A673 (cell line): ENCODE measurements at regions not wholly inside any gene's neighbourhood (a gene's known extent, or its start where the extent isn't known, plus 50 kb on each side); places are given as distances from the start of the nearest gene placed in this dataset.

Experiments used
- BruUV-seq: library from RNA; stranded (reverse); fragments of 400-500 nt; replicated peaks from 2 replicates; lab custom pipeline; 2021; lab: Mats Ljungman, UMichigan
- CTCF ChIA-PET: fragments of 300-600 bp; sonication (Branson Sonifier 250); formaldehyde crosslinking; loops from one replicate; lab custom pipeline; 2022; ENCODE audit warnings: antibody characterized with exemption; lab: Charles Lee
- POLR2A ChIA-PET: fragments of 300-600 bp; sonication (Branson Sonifier 250); formaldehyde crosslinking; loops from one replicate; lab custom pipeline; 2022; ENCODE audit warnings: antibody characterized with exemption; ENCODE audit not compliant: low non-redundant PET; lab: Charles Lee
- DNase-seq: peaks from one replicate; pipeline ENCODE4 v3.0.0-alpha.2; 2015; ENCODE audit warnings: low spot score
- H3K27ac ChIP-seq: fragments of 200-600 bp; sonication (generic); 2 replicates; pipeline ENCODE4 v1.5.1; 2016; ENCODE audit warnings: mixed run types, low read depth, mild to moderate bottlenecking, mixed read lengths, antibody characterized with exemption, low read length; ENCODE audit not compliant: poor library complexity, severe bottlenecking
- H3K27me3 ChIP-seq: fragments of 200-600 bp; sonication (generic); replicated peaks from 2 replicates; pipeline ENCODE4 v1.6.1; 2017; ENCODE audit warnings: mixed run types, low read depth, mild to moderate bottlenecking, mixed read lengths, antibody characterized with exemption, low read length; ENCODE audit not compliant: insufficient read depth, poor library complexity
- H3K36me3 ChIP-seq: fragments of 200-600 bp; sonication (generic); 2 replicates; pipeline ENCODE4 v1.6.1; 2016; ENCODE audit warnings: mixed run types, mild to moderate bottlenecking, mixed read lengths, antibody characterized with exemption, low read length; ENCODE audit not compliant: insufficient read depth, poor library complexity, severe bottlenecking
- H3K4me1 ChIP-seq: fragments of 200-600 bp; sonication (generic); 2 replicates; pipeline ENCODE4 v1.6.1; 2017; ENCODE audit warnings: mixed run types, mild to moderate bottlenecking, mixed read lengths, antibody characterized with exemption, low read length; ENCODE audit not compliant: insufficient read depth, poor library complexity, severe bottlenecking
- H3K4me3 ChIP-seq: fragments of 200-600 bp; sonication (generic); 2 replicates; pipeline ENCODE4 v1.5.1; 2016; ENCODE audit warnings: low read depth, mixed run types, mild to moderate bottlenecking, mixed read lengths, low read length; ENCODE audit not compliant: poor library complexity, severe bottlenecking
- H3K9me3 ChIP-seq: fragments of 200-600 bp; sonication (generic); 2 replicates; pipeline ENCODE4 v1.6.1; 2016; ENCODE audit warnings: mixed run types, low read depth, mild to moderate bottlenecking, mixed read lengths, antibody characterized with exemption, low read length; ENCODE audit not compliant: poor library complexity, severe bottlenecking
- EZH2 ChIP-seq: fragments of 200-600 bp; sonication (generic); IDR thresholded peaks from 2 replicates; pipeline ENCODE4 v1.6.1; 2017; ENCODE audit warnings: borderline replicate concordance, low read depth, mild to moderate bottlenecking, mixed read lengths, antibody characterized with exemption, low read length; ENCODE audit not compliant: poor library complexity, severe bottlenecking
- intact Hi-C: fragments of 100-400 bp; cut with micrococcal nuclease; formaldehyde crosslinking; loops from one replicate; pipeline ENCODE4 v1.10.0; 2022; ENCODE audit not compliant: unreplicated experiment
- TF ChIP-seq, protein P1 (sequence below): fragments of 300-800, 200-600 bp; sonication (generic); conservative IDR thresholded peaks from 2 replicates; pipeline ENCODE4 v1.5.1; 2017; ENCODE audit warnings: low read depth, mild to moderate bottlenecking, antibody characterized with exemption, low read length, moderate library complexity, mixed read lengths

DNA sequence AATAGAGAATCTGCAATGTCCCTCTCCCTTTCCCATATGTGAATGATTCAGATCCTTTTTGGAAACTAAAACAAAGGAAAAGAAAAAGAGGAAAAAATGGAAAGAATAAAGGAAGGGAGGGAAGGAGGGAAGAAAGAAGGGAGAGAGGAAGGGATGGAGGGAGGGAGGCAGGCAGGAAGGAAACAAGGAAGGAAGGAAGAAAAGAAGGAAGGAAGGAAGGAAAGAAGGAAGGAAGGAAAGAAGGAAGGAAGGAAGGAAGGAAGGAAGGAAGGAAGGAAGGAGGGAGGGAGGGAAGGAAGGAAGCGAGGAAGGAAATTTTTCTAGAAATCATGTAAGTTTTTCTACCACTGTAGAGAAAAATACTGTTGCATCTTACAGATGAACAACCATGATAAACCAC, 215.0 kb upstream of the CBLB start:
- POLR2A ChIA-PET = no interaction called here
- no peaks in the 10 kb centered on the region for H3K27me3 ChIP-seq
- intact Hi-C loops = loop anchor here (10.0 kb wide), 2 partner anchors 531 to 631 kb away; no protein-coding TSS in a partner anchor
- no peak overlapping the region for H3K4me3 ChIP-seq
- peaks cover 4% of the 10 kb centered on the region for H3K4me1 ChIP-seq
- CTCF ChIA-PET = no interaction called here
- no peaks in the 10 kb centered on the region for H3K36me3 ChIP-seq
- peak overlapping the region; percentile 17 for H3K27ac ChIP-seq
- no TSS peak for BruUV-seq
- DNase-seq = peak; percentile 15
- TF ChIP-seq, protein P1, sequence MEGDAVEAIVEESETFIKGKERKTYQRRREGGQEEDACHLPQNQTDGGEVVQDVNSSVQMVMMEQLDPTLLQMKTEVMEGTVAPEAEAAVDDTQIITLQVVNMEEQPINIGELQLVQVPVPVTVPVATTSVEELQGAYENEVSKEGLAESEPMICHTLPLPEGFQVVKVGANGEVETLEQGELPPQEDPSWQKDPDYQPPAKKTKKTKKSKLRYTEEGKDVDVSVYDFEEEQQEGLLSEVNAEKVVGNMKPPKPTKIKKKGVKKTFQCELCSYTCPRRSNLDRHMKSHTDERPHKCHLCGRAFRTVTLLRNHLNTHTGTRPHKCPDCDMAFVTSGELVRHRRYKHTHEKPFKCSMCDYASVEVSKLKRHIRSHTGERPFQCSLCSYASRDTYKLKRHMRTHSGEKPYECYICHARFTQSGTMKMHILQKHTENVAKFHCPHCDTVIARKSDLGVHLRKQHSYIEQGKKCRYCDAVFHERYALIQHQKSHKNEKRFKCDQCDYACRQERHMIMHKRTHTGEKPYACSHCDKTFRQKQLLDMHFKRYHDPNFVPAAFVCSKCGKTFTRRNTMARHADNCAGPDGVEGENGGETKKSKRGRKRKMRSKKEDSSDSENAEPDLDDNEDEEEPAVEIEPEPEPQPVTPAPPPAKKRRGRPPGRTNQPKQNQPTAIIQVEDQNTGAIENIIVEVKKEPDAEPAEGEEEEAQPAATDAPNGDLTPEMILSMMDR = no peak
- TF ChIP-seq EZH2 = no peak
- H3K9me3 ChIP-seq = no peaks in the 10 kb centered on the region

DNA sequence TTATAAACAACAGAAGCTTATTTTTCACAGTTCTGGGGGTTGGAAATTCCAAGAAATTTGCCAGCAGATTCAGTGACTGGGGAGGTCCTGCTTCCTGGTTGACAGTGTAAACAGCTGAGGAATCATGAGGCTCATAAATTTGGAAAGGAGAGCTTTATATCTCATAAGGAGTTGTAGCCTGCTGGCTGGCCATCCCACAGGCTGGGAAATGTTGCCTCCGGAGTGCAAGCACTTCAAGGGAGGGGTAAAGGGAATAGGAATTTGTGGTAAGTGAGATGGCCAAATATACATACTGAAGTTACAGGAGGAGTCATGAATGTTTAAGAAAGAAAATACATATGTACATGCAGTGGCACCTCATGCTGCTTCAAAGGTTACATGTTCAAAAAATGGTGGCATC, 217.2 kb upstream of the CBLB start:
- no TSS peak for BruUV-seq
- H3K4me3 ChIP-seq = no peak overlapping the region
- no peaks in the 10 kb centered on the region for H3K9me3 ChIP-seq
- DNase-seq = no peak
- H3K27ac ChIP-seq = no peak overlapping the region
- ChIA-PET POLR2A (no interaction called here), CTCF (no interaction called here)
- no peaks in the 10 kb centered on the region for H3K27me3 ChIP-seq
- H3K36me3 ChIP-seq = no peaks in the 10 kb centered on the region
- no peak for TF ChIP-seq EZH2
- TF ChIP-seq, protein P1 = no peak
- H3K4me1 ChIP-seq = peaks cover 4% of the 10 kb centered on the region
- intact Hi-C loops = loop anchor here (10.0 kb wide), 2 partner anchors 529 to 629 kb away; no protein-coding TSS in a partner anchor

GRCh38 chr3:106086636-106087035, 217.8 kb upstream of the CBLB start:
- no peaks in the 10 kb centered on the region for H3K27me3 ChIP-seq
- no peaks in the 10 kb centered on the region for H3K9me3 ChIP-seq
- H3K4me3 ChIP-seq = no peak overlapping the region
- ChIA-PET POLR2A (no interaction called here), CTCF (no interaction called here)
- DNase-seq = no peak
- no peak overlapping the region for H3K27ac ChIP-seq
- H3K36me3 ChIP-seq = no peaks in the 10 kb centered on the region
- H3K4me1 ChIP-seq = peaks cover 4% of the 10 kb centered on the region
- intact Hi-C loops = loop anchor here (10.0 kb wide), 2 partner anchors 528 to 628 kb away; no protein-coding TSS in a partner anchor
- BruUV-seq = no TSS peak
- TF ChIP-seq, protein P1 = no peak
